ENCODE measurements at regions not wholly inside any gene's neighbourhood (a gene's known extent, or its start where the extent isn't known, plus 50 kb on each side); places are given as distances from the start of the nearest gene placed in this dataset.

GRCh38 chr4:131547506-131547981 is 1601.5 kb upstream of the PCDH10 start:
- Histone ChIP-seq H3K4me1 (ENCODE audit: control insufficient read depth, extremely low read depth, insufficient read depth, low read length) (no peaks in the 10 kb centered on the region), H4K20me1 (ENCODE audit: control insufficient read depth, extremely low read depth, insufficient read depth, low read length) (no peaks in the 10 kb centered on the region), H3K4me3 (replicated peaks in 1 of 4; ENCODE audit: control extremely low read depth in 1 of 4, insufficient read depth in 1 of 4, low read depth in 3 of 4, low read length in 4 of 4) (no peak overlapping the region), H3K27me3 (ENCODE audit: control insufficient read depth, insufficient read depth, low read length) (no peaks in the 10 kb centered on the region), H2AFZ (ENCODE audit: low read length) (no peak overlapping the region), H3K36me3 (ENCODE audit: control insufficient read depth, insufficient read depth, low read length) (no peaks in the 10 kb centered on the region), H3K79me2 (ENCODE audit: control insufficient read depth, insufficient read depth, low read length) (no peaks in the 10 kb centered on the region), H3K4me2 (ENCODE audit: extremely low read depth, insufficient read depth, low read length) (no peak overlapping the region), H3K9me3 (ENCODE audit: control insufficient read depth, insufficient read depth, low read depth, low read length) (no peaks in the 10 kb centered on the region), H3K9ac (ENCODE audit: insufficient read depth, low read length) (no peak overlapping the region), H3K27ac (ENCODE audit: insufficient read depth, low read length) (no peak overlapping the region)
- no peak for TF ChIP-seq CTCF (conservative IDR thresholded peaks at IDR 0.05 in 1 of 2, IDR thresholded peaks at IDR 0.05 in 1 of 2; ENCODE audit: low read depth in 1 of 2, low read length in 2 of 2)
- no peak for TF ChIP-seq EZH2 (IDR thresholded peaks at IDR 0.05; ENCODE audit: low read length, missing control alignments)
- no peak for DNase-seq (ENCODE audit: low read depth in 2 of 2)

GRCh38 chr4:131551306-131551705 is 1597.8 kb upstream of the PCDH10 start:
- H3K79me2 ChIP-seq (ENCODE audit: control insufficient read depth, insufficient read depth, low read length): no peaks in the 10 kb centered on the region
- TF ChIP-seq CTCF (conservative IDR thresholded peaks at IDR 0.05 in 1 of 2, IDR thresholded peaks at IDR 0.05 in 1 of 2; ENCODE audit: low read depth in 1 of 2, low read length in 2 of 2): no peak
- no peak for TF ChIP-seq EZH2 (IDR thresholded peaks at IDR 0.05; ENCODE audit: low read length, missing control alignments)
- no peaks in the 10 kb centered on the region for H3K9me3 ChIP-seq (ENCODE audit: control insufficient read depth, insufficient read depth, low read depth, low read length)

GRCh38 chr4:131566026-131566425 is 1583.1 kb upstream of the PCDH10 start:
- H3K4me1 ChIP-seq (ENCODE audit: control insufficient read depth, extremely low read depth, insufficient read depth, low read length): no peaks in the 10 kb centered on the region

More at GRCh38 chr4:131551306-131551705, 1597.8 kb upstream of the PCDH10 start:
- Histone ChIP-seq H3K4me1 (ENCODE audit: control insufficient read depth, extremely low read depth, insufficient read depth, low read length) (no peaks in the 10 kb centered on the region), H3K27ac (ENCODE audit: insufficient read depth, low read length) (no peak overlapping the region), H3K9ac (ENCODE audit: insufficient read depth, low read length) (no peak overlapping the region), H2AFZ (ENCODE audit: low read length) (no peak overlapping the region), H3K36me3 (ENCODE audit: control insufficient read depth, insufficient read depth, low read length) (no peaks in the 10 kb centered on the region), H3K4me3 (replicated peaks in 1 of 4; ENCODE audit: control extremely low read depth in 1 of 4, insufficient read depth in 1 of 4, low read depth in 3 of 4, low read length in 4 of 4) (no peak overlapping the region), H4K20me1 (ENCODE audit: control insufficient read depth, extremely low read depth, insufficient read depth, low read length) (no peaks in the 10 kb centered on the region), H3K4me2 (ENCODE audit: extremely low read depth, insufficient read depth, low read length) (no peak overlapping the region), H3K27me3 (ENCODE audit: control insufficient read depth, insufficient read depth, low read length) (no peaks in the 10 kb centered on the region)
- no peak for DNase-seq (ENCODE audit: low read depth in 2 of 2)

More at GRCh38 chr4:131566026-131566425, 1583.1 kb upstream of the PCDH10 start:
- peak in 1 of 2 donors; percentile 3 for DNase-seq (ENCODE audit: low read depth in 2 of 2)
- H3K4me3 ChIP-seq (replicated peaks in 1 of 4; ENCODE audit: control extremely low read depth in 1 of 4, insufficient read depth in 1 of 4, low read depth in 3 of 4, low read length in 4 of 4): no peak overlapping the region
- no peaks in the 10 kb centered on the region for H3K9me3 ChIP-seq (ENCODE audit: control insufficient read depth, insufficient read depth, low read depth, low read length)
- H3K9ac ChIP-seq (ENCODE audit: insufficient read depth, low read length): no peak overlapping the region
- H2AFZ ChIP-seq (ENCODE audit: low read length): no peak overlapping the region
- no peaks in the 10 kb centered on the region for H3K36me3 ChIP-seq (ENCODE audit: control insufficient read depth, insufficient read depth, low read length)
- H4K20me1 ChIP-seq (ENCODE audit: control insufficient read depth, extremely low read depth, insufficient read depth, low read length): no peaks in the 10 kb centered on the region
- TF ChIP-seq CTCF (conservative IDR thresholded peaks at IDR 0.05 in 1 of 2, IDR thresholded peaks at IDR 0.05 in 1 of 2; ENCODE audit: low read depth in 1 of 2, low read length in 2 of 2) (no peak), EZH2 (IDR thresholded peaks at IDR 0.05; ENCODE audit: low read length, missing control alignments) (no peak)
- H3K27ac ChIP-seq (ENCODE audit: insufficient read depth, low read length): no peak overlapping the region
- H3K4me2 ChIP-seq (ENCODE audit: extremely low read depth, insufficient read depth, low read length): no peak overlapping the region
- H3K79me2 ChIP-seq (ENCODE audit: control insufficient read depth, insufficient read depth, low read length): no peaks in the 10 kb centered on the region
- no peaks in the 10 kb centered on the region for H3K27me3 ChIP-seq (ENCODE audit: control insufficient read depth, insufficient read depth, low read length)

Measured in fibroblast of lung (primary cell).